T-cell (primary cell): ENCODE measurements at regions not wholly inside any gene's neighbourhood (a gene's known extent, or its start where the extent isn't known, plus 50 kb on each side); places are given as distances from the start of the nearest gene placed in this dataset.
"Not testable (repeated sequence)": the region's sequence is repeated elsewhere in the genome, so short reads cannot be mapped to it uniquely, and the experiment has no call there.

Source experiments
- ATAC-seq, 4 experiments: fragments of 200-7000 bp in 3 of 4; fragments of 150-1000 bp in 1 of 4; cut with Tn5 transposase; replicated peaks in 1 of 4; 1 replicate in 3 of 4; 2 replicates in 1 of 4; pipeline ENCODE4 v1.10.0; 2021; ENCODE audit warnings: moderate library complexity in 3 of 4, mild to moderate bottlenecking in 2 of 4, moderate number of reproducible peaks in 1 of 4
- CTCF ChIA-PET, 2 donors: fragments of 300-600 bp; sonication (Branson Sonifier 250); formaldehyde crosslinking; loops; one replicate each; lab custom pipeline; 2022; ENCODE audit warnings: antibody characterized with exemption in 2 of 2; lab: Charles Lee
- POLR2A ChIA-PET, 2 donors: fragments of 300-600 bp; sonication (Branson Sonifier 250); formaldehyde crosslinking; loops; one replicate each; lab custom pipeline; 2022; ENCODE audit warnings: antibody characterized with exemption in 2 of 2; lab: Charles Lee
- DNase-seq, 35 experiments: peaks; one replicate each; pipeline versions ENCODE4 v3.0.0 to v3.0.0-alpha.2; 2013 to 2023
- H3K27ac ChIP-seq: one replicate; pipeline ENCODE4 v1.5.1; 2013; ENCODE audit warnings: low read length
- H3K27me3 ChIP-seq, 2 experiments: replicated peaks in 1 of 2; 1 replicate in 1 of 2; 2 replicates in 1 of 2; pipeline versions ENCODE4 v1.6.1 to v1.7.0; 2013; ENCODE audit warnings: low read length in 1 of 2, mixed read lengths in 1 of 2; ENCODE audit not compliant: control insufficient read depth in 2 of 2, insufficient read depth in 2 of 2; ENCODE audit errors: extremely low read depth in 1 of 2
- H3K36me3 ChIP-seq, 2 donors: 1 replicate in 1 of 2; 2 replicates in 1 of 2; pipeline versions ENCODE4 v1.6.1 to v1.7.0; 2013; ENCODE audit warnings: low read length in 1 of 2; ENCODE audit not compliant: control insufficient read depth in 2 of 2, insufficient read depth in 1 of 2; ENCODE audit errors: extremely low read depth in 1 of 2
- H3K4me1 ChIP-seq, 2 experiments: 1 replicate in 1 of 2; 2 replicates in 1 of 2; pipeline versions ENCODE4 v1.6.1 to v1.7.0; 2013; ENCODE audit warnings: low read length in 2 of 2, mixed read lengths in 1 of 2; ENCODE audit not compliant: insufficient read depth in 2 of 2, control insufficient read depth in 1 of 2; ENCODE audit errors: extremely low read depth in 1 of 2
- H3K4me3 ChIP-seq, 2 donors: 1 replicate in 1 of 2; 2 replicates in 1 of 2; pipeline versions ENCODE4 v1.5.1 to v1.7.0; 2013; ENCODE audit warnings: mild to moderate bottlenecking in 2 of 2, low read length in 1 of 2, moderate library complexity in 1 of 2; ENCODE audit not compliant: control insufficient read depth in 1 of 2; ENCODE audit errors: extremely low read depth in 1 of 2
- H3K9me3 ChIP-seq: 2 replicates; pipeline ENCODE4 v1.7.0; 2013
- H3K27ac Mint-ChIP-seq, 2 donors: one replicate each; pipeline ENCODE4 v1.8.0; 2020 to 2021; ENCODE audit warnings: mild to moderate bottlenecking in 2 of 2, mixed read lengths in 2 of 2
- H3K27me3 Mint-ChIP-seq, 2 donors: one replicate each; pipeline ENCODE4 v1.8.0; 2021 to 2022; ENCODE audit warnings: mixed read lengths in 2 of 2
- H3K36me3 Mint-ChIP-seq: one replicate; pipeline ENCODE4 v1.8.0; 2021; ENCODE audit warnings: mixed read lengths
- H3K4me1 Mint-ChIP-seq, 3 donors: one replicate each; pipeline ENCODE4 v1.8.0; 2020 to 2022; ENCODE audit warnings: mixed read lengths in 3 of 3, mild to moderate bottlenecking in 1 of 3
- H3K4me3 Mint-ChIP-seq, 3 donors: one replicate each; pipeline ENCODE4 v1.8.0; 2020 to 2022; ENCODE audit warnings: mild to moderate bottlenecking in 3 of 3, mixed read lengths in 3 of 3, moderate library complexity in 3 of 3
- H3K9me3 Mint-ChIP-seq, 3 donors: one replicate each; pipeline ENCODE4 v1.8.0; 2020 to 2022; ENCODE audit warnings: mixed read lengths in 3 of 3
- WGBS: methylation state at CpG from one replicate; pipeline ENCODE4 v1.1.5; 2013; ENCODE audit warnings: missing lambda C conversion rate; ENCODE audit not compliant: insufficient coverage; 5-methylcytosine and 5-hydroxymethylcytosine counted together

DNA sequence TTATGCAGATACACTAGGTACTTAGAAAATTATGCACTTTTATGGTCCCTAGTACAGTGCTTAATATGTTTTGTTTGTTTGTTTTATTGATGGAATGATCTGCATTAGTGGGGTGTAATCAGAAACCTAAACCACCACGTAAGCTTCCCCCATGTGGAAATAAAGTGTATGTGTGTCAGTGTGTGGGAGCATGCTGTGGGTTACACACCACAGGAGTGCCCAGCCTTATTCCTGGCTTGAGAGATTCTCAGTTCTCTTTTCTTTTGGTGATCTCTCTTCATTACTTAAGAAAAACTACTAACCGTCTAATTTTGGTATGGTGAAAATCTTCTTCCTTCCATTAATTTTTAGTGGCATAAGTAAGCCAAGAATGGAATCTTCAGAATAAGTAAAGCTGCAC is 398.6 kb downstream of the DCDC2C start:
- DNase-seq (no peak), ATAC-seq (no peak)
- Histone ChIP-seq H3K4me3 (no peak overlapping the region), H3K9me3 (no peaks in the 10 kb centered on the region), H3K36me3 (no peaks in the 10 kb centered on the region), H3K4me1 (no peaks in the 10 kb centered on the region), H3K27ac (no peak overlapping the region), H3K27me3 (no peaks in the 10 kb centered on the region)
- no peak overlapping the region for H3K4me3 Mint-ChIP-seq
- CTCF ChIA-PET = interaction anchor here in 1 of 2 donors (0.5 kb wide), 1 partner anchor 15 kb away, joined by 7 read pairs; no protein-coding TSS in a partner anchor
- H3K27me3 Mint-ChIP-seq = no peaks in the 10 kb centered on the region
- no CpG with 5 or more reads among the region's 2 CpGs for WGBS
- H3K36me3 Mint-ChIP-seq = no peaks in the 10 kb centered on the region
- no peak overlapping the region for H3K27ac Mint-ChIP-seq
- POLR2A ChIA-PET = no interaction called here
- peaks cover 0 to 4% (median 4%) of the 10 kb centered on the region in 3 donors for H3K9me3 Mint-ChIP-seq
- no peaks in the 10 kb centered on the region for H3K4me1 Mint-ChIP-seq

DNA sequence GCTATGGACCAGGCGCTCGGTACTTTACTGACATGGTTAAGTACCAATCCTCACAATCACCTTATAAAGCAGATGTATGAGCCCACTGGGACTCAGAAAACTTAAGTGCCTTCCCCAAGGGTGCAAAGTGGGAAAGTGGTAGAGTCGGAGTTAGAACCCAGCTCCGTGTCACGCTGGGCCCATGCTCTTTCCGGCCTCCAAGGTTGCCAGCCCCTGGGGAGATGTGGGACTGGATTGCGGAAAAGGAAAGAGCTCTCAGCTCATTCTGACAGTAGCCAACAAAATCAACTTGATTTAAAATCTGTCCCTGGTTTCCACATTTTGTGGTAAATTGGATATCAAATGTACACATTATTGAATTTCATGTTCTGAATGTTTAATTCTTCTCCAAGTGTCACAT is 403.8 kb downstream of the DCDC2C start:
- WGBS = no CpG with 5 or more reads among the region's 7 CpGs
- Histone ChIP-seq H3K36me3 (no peaks in the 10 kb centered on the region), H3K9me3 (no peaks in the 10 kb centered on the region), H3K4me1 (no peaks in the 10 kb centered on the region), H3K27ac (no peak overlapping the region), H3K4me3 (no peak overlapping the region), H3K27me3 (no peaks in the 10 kb centered on the region)
- no peaks in the 10 kb centered on the region for H3K4me1 Mint-ChIP-seq
- POLR2A ChIA-PET = no interaction called here
- H3K9me3 Mint-ChIP-seq = peaks cover 0 to 4% (median 0%) of the 10 kb centered on the region in 3 donors
- no peak overlapping the region for H3K27ac Mint-ChIP-seq
- no peak overlapping the region for H3K4me3 Mint-ChIP-seq
- no peaks in the 10 kb centered on the region for H3K36me3 Mint-ChIP-seq
- DNase-seq (no peak), ATAC-seq (no peak)
- CTCF ChIA-PET = no interaction called here
- no peaks in the 10 kb centered on the region for H3K27me3 Mint-ChIP-seq

DNA sequence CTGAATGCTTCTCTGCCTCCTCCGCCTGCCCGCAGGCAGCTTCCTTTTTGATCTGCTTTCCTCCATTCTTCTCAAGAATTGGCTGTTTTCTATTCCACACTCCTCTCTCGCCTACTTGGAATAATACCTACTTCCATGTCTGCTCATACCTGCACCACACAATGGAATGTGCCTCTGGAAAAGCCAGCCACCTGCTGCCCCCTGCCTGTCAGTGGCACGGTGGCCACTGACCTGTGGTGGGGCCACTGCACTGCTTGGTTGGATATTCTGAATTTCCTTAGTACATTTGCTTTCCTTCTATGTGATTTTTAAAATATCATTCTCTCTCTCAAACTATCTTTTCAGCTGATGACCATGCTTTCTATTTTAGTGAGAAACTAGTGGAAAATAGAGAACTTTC is 406.9 kb downstream of the DCDC2C start:
- H3K27ac Mint-ChIP-seq = no peak overlapping the region

DNA sequence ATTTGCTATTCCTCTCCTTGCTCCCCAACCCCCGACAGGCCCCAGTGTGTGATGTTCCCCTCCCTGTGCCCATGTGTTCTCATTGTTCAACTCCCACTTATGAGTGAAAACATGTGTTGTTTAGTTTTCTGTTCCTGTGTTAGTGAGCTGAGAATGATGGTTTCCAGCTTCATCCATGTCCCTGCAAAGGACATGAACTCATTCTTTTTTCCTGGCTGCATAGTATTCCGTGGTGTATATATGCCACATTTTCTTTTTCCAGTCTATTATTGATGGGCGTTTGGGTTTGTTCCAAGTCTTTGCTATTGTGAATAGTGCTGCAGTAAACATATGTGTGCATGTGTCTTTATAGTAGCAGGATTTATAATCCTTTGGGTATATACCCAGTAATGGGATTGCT is 412.1 kb downstream of the DCDC2C start:
- H3K36me3 ChIP-seq, H3K9me3 ChIP-seq, H3K27ac Mint-ChIP-seq, H3K27me3 Mint-ChIP-seq, DNase-seq, H3K27ac ChIP-seq, H3K4me1 Mint-ChIP-seq, H3K27me3 ChIP-seq, POLR2A ChIA-PET, H3K36me3 Mint-ChIP-seq, CTCF ChIA-PET, ATAC-seq, H3K4me3 Mint-ChIP-seq, H3K4me1 ChIP-seq, H3K4me3 ChIP-seq: not testable (repeated sequence)
- peaks cover 16 to 30% (median 25%) of the 10 kb centered on the region in 3 donors for H3K9me3 Mint-ChIP-seq
- no CpG with 5 or more reads among the region's 3 CpGs for WGBS

More for the DNA sequence above, 406.9 kb downstream of the DCDC2C start:
- 100% methylated on average over 2 of the region's 4 CpGs for WGBS
- DNase-seq (no peak), ATAC-seq (no peak)
- Mint-ChIP-seq H3K27me3 (no peaks in the 10 kb centered on the region), H3K4me3 (no peak overlapping the region), H3K9me3 (peaks cover 0 to 8% (median 5%) of the 10 kb centered on the region in 3 donors), H3K4me1 (no peaks in the 10 kb centered on the region), H3K36me3 (no peaks in the 10 kb centered on the region)
- H3K9me3 ChIP-seq = no peaks in the 10 kb centered on the region
- H3K27ac ChIP-seq = no peak overlapping the region
- no peaks in the 10 kb centered on the region for H3K4me1 ChIP-seq
- H3K36me3 ChIP-seq = no peaks in the 10 kb centered on the region
- H3K27me3 ChIP-seq = no peaks in the 10 kb centered on the region
- CTCF ChIA-PET = no interaction called here
- H3K4me3 ChIP-seq = no peak overlapping the region
- POLR2A ChIA-PET = no interaction called here

DNA sequence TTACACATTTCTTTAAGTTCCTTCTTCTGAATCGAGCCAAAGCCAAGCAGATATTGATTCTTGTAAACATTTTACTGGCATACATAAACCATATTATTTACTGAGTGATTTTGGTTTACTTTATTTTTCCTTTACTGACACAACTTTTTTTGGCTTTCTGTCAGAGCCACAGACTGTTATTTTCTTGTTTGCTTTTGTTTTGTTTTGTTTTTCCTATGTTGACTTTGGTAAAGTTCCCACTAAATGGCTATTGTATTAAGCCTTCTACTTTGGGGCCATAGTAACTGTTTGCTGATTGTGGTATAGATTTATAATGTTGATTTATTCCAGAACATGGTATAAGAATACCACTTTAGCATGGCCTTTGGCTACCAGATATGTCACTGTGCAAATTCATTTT is 419.4 kb downstream of the DCDC2C start:
- Histone ChIP-seq H3K4me3 (no peak overlapping the region), H3K36me3 (no peaks in the 10 kb centered on the region), H3K27ac (no peak overlapping the region), H3K9me3 (no peaks in the 10 kb centered on the region), H3K27me3 (no peaks in the 10 kb centered on the region), H3K4me1 (no peaks in the 10 kb centered on the region)
- no CpG with 5 or more reads among the region's 1 CpG for WGBS
- ChIA-PET CTCF (no interaction called here), POLR2A (no interaction called here)
- ATAC-seq (no peak), DNase-seq (no peak)
- no peaks in the 10 kb centered on the region for H3K27me3 Mint-ChIP-seq
- no peak overlapping the region for H3K4me3 Mint-ChIP-seq
- H3K4me1 Mint-ChIP-seq = no peaks in the 10 kb centered on the region
- no peak overlapping the region for H3K27ac Mint-ChIP-seq
- H3K9me3 Mint-ChIP-seq = peaks cover 11 to 30% (median 20%) of the 10 kb centered on the region in 3 donors
- H3K36me3 Mint-ChIP-seq = no peaks in the 10 kb centered on the region

DNA sequence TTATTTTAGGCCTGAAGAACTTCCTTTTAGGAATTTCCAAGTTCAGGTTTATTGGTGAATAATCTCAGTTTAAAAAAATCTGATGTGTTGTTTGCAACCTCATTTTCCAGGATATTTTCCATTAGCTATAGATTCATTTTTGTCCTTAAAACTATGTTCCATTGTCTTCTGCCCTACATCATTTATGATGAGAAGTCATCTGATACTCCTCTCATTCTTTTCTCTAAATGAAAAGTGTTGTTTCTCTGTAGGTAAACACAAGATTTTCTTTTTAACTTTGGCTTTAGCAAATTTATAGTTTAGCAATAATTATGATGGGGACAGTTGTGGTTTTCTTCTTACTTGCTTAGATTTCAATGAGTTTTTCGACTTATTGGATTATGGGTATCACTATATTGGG is 427.3 kb downstream of the DCDC2C start:
- Histone ChIP-seq H3K27ac (no peak overlapping the region), H3K36me3 (no peaks in the 10 kb centered on the region), H3K9me3 (peaks cover 3% of the 10 kb centered on the region), H3K27me3 (no peaks in the 10 kb centered on the region), H3K4me1 (no peaks in the 10 kb centered on the region), H3K4me3 (no peak overlapping the region)
- H3K27ac Mint-ChIP-seq = no peak overlapping the region
- H3K9me3 Mint-ChIP-seq = peaks cover 16 to 33% (median 25%) of the 10 kb centered on the region in 3 donors
- no peak for DNase-seq
- no peak for ATAC-seq
- ChIA-PET POLR2A (no interaction called here), CTCF (no interaction called here)
- no peaks in the 10 kb centered on the region for H3K27me3 Mint-ChIP-seq
- WGBS = no CpG with 5 or more reads among the region's 1 CpG
- H3K4me1 Mint-ChIP-seq = no peaks in the 10 kb centered on the region
- no peak overlapping the region for H3K4me3 Mint-ChIP-seq
- no peaks in the 10 kb centered on the region for H3K36me3 Mint-ChIP-seq
